ENCODE measurements at regions not wholly inside any gene's neighbourhood (a gene's known extent, or its start where the extent isn't known, plus 50 kb on each side); places are given as distances from the start of the nearest gene placed in this dataset.
"Not testable (repeated sequence)": the region's sequence is repeated elsewhere in the genome, so short reads cannot be mapped to it uniquely, and the experiment has no call there.

DNA sequence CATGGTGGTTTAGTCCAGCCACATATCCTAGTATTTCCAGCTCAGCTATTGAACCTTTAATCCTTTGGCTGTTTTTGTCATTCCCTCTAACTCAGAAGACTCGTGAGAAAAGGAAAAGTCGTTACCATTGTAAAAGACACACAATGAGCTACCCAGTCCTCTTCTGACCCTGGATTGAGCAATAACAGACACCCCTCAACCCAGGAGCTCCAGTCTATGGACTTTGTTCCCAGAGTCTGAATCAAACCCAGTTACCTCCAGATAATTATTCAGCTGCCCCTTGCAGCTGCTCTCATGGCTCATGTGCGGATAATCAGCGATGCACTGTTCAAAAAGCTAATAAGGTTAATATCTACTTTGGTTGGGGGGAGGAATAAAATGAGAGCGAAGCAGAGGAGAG, 402.4 kb downstream of the BTG1 start:
- Histone ChIP-seq H3K27ac (no peak overlapping the region), H3K4me3 (no peak overlapping the region)
- no peak for DNase-seq (ENCODE audit: low spot score)
- TF ChIP-seq, protein P1, sequence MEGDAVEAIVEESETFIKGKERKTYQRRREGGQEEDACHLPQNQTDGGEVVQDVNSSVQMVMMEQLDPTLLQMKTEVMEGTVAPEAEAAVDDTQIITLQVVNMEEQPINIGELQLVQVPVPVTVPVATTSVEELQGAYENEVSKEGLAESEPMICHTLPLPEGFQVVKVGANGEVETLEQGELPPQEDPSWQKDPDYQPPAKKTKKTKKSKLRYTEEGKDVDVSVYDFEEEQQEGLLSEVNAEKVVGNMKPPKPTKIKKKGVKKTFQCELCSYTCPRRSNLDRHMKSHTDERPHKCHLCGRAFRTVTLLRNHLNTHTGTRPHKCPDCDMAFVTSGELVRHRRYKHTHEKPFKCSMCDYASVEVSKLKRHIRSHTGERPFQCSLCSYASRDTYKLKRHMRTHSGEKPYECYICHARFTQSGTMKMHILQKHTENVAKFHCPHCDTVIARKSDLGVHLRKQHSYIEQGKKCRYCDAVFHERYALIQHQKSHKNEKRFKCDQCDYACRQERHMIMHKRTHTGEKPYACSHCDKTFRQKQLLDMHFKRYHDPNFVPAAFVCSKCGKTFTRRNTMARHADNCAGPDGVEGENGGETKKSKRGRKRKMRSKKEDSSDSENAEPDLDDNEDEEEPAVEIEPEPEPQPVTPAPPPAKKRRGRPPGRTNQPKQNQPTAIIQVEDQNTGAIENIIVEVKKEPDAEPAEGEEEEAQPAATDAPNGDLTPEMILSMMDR (IDR thresholded peaks at IDR 0.05), result no peak

DNA sequence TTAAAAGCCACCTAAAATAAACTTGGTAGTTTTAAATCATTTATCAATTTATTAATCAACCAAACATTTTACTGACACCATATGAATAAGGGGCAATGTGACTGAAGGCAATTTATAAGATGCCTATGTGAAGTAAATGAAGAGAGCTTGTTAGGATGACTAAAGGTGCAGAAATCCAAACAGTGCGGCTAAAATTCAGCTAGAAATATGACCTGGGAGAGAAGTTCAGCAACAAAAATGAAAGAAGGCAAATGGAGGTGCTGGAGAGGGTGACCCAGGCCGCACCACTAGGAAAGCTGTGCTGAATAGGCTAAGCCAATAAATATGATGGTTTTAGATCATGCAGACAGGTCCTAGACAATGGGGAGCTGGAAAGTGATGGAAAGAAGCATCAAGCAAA, 403.7 kb downstream of the BTG1 start:
- TF ChIP-seq, protein P1 (IDR thresholded peaks at IDR 0.05), result no peak
- H3K4me3 ChIP-seq, result no peak overlapping the region
- H3K27ac ChIP-seq, result no peak overlapping the region
- DNase-seq (ENCODE audit: low spot score), result no peak

DNA sequence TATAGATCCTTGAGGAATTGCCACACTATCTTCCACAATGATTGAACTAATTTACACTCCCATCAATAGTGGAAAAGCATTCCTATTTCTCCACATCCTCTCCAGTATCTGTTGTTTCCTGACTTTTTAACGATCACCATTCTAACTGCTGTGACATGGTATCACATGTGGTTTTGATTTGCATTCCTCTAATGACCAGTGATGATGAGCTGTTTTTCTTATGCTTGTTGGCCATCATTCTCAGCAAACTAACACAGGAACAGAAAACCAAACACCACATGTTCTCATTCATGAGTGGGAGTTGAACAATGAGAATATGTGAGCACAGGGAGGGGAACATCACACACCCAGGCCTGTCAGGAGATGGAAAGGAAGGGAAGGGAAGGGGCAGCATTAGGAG, 411.8 kb downstream of the BTG1 start:
- not testable (repeated sequence) for H3K27ac ChIP-seq; DNase-seq (ENCODE audit: low spot score); H3K4me3 ChIP-seq

DNA sequence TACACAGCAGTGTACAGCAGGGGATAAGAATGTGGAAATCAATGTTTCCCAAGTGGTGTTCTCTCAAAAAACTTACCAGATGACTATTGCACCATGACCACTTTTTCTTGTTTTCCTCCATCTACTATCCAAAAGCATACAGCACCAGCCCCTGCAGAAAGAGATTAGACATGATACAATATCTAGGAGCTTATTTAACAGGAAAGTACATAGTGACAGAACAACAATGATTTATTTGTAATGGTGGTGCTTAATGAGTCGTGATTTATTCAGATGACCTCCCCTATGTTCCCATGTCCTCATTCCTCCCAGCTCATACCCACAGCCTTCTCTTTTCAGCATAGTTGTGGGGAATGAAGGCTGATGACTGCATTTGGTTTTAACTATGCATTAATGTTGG, 413.6 kb downstream of the BTG1 start:
- TF ChIP-seq, protein P1 (IDR thresholded peaks at IDR 0.05), result no peak
- Histone ChIP-seq H3K4me3 (no peak overlapping the region), H3K27ac (no peak overlapping the region)
- no peak for DNase-seq (ENCODE audit: low spot score)

DNA sequence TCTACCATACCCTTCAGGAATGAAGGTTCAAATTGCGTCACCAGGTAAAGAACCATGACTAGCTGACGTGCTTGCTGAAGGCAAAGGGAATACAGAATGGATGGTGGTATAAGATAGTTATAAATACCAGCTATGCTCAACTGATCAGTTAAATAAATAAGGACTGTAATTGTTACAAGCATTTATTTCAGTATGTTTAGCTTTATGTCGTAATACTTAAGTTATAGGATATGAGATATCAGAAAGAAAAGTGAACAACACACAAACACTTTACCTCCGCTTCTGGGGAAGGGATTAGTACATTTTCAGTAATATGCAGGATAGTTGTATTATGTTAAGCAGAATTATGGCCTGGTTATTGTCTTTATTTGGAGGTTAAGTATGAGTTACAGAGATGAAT, 416.1 kb downstream of the BTG1 start:
- TF ChIP-seq, protein P1 (IDR thresholded peaks at IDR 0.05), result no peak
- DNase-seq (ENCODE audit: low spot score), result no peak
- Histone ChIP-seq H3K27ac (no peak overlapping the region), H3K4me3 (no peak overlapping the region)

DNA sequence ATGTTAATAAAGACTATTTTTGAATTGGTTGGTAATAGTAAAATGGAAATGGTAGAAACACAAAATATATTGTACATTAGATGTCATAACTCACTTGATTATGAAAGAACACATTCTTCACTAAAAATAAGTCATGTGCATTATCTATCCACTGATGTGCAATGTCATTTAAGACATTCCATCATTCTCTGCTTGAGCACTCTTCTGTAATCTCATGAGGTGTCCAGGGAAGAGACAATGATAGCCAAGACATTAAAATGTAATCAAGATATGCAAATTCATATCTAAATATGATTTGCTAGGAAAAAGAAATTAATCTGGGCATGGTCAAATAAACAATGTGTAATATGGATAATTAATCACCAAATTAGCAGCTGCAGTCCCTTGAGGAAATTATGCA, 422.5 kb downstream of the BTG1 start:
- H3K27ac ChIP-seq, result no peak overlapping the region
- no peak for DNase-seq (ENCODE audit: low spot score)
- no peak overlapping the region for H3K4me3 ChIP-seq
- TF ChIP-seq, protein P1 (IDR thresholded peaks at IDR 0.05), result no peak

DNA sequence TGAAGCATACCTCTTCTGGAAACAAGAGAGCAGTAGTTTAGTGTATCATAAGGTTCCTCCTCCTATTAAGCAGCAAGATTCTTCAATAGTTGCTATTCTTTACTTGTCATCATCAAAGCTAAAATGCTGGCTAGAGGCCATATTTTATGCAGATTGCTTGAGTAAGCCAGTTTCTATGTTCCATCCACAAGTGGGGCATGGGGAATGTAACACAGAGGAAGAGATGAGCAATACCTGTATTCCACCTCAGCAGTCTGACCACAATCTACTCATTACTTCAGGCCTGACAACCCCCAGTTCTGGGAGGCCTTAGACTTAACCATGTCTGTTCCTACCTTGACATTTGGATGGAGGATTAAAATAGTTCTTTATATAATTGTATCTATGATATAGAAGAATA, 423.6 kb downstream of the BTG1 start:
- H3K4me3 ChIP-seq, result no peak overlapping the region
- no peak overlapping the region for H3K27ac ChIP-seq
- no peak for DNase-seq (ENCODE audit: low spot score)
- TF ChIP-seq, protein P1 (IDR thresholded peaks at IDR 0.05), result no peak

DNA sequence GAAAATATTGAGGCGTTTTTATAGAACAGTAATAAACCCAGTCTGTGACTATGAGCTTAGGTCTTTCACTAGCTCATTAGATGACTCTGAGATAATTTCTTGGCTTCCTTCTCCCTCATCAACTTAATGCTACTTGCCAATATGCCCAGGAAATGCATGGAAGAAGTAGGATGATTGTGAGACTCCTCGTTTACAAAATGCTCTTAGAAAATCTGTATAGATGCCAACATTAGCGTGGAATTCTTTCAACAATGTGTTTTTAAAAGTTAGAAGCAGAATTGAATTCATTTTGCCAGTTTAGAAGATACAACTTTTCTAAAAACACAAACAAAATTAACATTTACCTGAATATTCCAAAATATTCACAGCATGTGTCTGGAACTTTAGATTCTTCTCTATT, 424.6 kb downstream of the BTG1 start:
- TF ChIP-seq, protein P1 (IDR thresholded peaks at IDR 0.05), result no peak
- no peak overlapping the region for H3K4me3 ChIP-seq
- DNase-seq (ENCODE audit: low spot score), result no peak
- H3K27ac ChIP-seq, result no peak overlapping the region
